ENCODE measurements at regions not wholly inside any gene's neighbourhood (a gene's known extent, or its start where the extent isn't known, plus 50 kb on each side); places are given as distances from the start of the nearest gene placed in this dataset.
"Not testable (repeated sequence)": the region's sequence is repeated elsewhere in the genome, so short reads cannot be mapped to it uniquely, and the experiment has no call there.

DNA sequence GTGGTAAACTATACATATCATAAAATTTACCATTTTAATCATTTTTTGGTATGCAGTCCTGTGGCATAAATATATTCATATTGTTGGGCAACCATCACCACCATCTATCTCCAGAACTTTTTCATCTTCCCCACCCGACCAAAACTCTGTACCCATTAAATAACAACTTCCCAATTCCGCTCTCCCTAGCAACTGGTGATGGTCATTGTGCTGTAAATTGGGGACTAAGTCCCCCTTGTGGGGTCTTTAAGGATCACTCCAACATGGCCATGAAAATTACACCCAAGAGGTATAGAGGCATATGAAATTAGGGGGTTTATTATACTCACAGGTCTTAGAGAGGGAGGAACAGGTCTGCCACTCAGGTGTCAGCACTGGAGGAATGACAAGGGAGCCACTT, 57.4 kb upstream of the NKD1 start:
- ATAC-seq, result no peak
- no peaks in the 10 kb centered on the region for H3K9me3 ChIP-seq
- H3K27me3 ChIP-seq, result no peaks in the 10 kb centered on the region
- no peak for DNase-seq
- FAIRE-seq, result no peak
- TF ChIP-seq, protein P1, sequence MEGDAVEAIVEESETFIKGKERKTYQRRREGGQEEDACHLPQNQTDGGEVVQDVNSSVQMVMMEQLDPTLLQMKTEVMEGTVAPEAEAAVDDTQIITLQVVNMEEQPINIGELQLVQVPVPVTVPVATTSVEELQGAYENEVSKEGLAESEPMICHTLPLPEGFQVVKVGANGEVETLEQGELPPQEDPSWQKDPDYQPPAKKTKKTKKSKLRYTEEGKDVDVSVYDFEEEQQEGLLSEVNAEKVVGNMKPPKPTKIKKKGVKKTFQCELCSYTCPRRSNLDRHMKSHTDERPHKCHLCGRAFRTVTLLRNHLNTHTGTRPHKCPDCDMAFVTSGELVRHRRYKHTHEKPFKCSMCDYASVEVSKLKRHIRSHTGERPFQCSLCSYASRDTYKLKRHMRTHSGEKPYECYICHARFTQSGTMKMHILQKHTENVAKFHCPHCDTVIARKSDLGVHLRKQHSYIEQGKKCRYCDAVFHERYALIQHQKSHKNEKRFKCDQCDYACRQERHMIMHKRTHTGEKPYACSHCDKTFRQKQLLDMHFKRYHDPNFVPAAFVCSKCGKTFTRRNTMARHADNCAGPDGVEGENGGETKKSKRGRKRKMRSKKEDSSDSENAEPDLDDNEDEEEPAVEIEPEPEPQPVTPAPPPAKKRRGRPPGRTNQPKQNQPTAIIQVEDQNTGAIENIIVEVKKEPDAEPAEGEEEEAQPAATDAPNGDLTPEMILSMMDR (IDR thresholded peaks at IDR 0.05), result no peak
- 90 to 95% methylated on average over 2 of the region's 2 CpGs for WGBS, 2 donors
- intact Hi-C loops (cut with DNase I), result no loop called here
- H3K4me1 ChIP-seq, result no peaks in the 10 kb centered on the region
- no peak overlapping the region for H3K4me3 ChIP-seq
- H3K36me3 ChIP-seq, result no peaks in the 10 kb centered on the region
- no peak overlapping the region for H3K27ac ChIP-seq

DNA sequence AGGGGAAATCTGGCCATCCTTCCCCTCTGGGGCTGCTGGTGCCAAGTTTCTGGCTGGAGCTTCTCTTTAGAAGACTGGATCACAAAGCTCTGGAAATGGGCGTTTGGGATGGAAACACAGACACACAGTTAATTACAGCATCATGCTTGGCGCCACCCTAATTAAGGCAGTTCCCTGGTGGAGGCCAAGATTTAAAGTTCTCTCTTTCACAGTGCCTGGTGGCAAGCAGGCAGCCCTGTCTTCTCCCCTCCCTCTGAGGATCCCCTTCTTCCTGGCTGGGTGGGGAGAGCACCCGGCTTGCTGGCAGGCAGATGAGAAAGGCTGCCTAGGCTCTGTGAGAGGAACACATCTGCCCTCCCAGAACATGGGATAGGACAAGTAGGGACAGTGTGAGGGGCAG, 59.0 kb upstream of the NKD1 start:
- FAIRE-seq, result no peak
- Histone ChIP-seq H3K4me1 (no peaks in the 10 kb centered on the region), H3K27ac (no peak overlapping the region), H3K36me3 (no peaks in the 10 kb centered on the region), H3K9me3 (no peaks in the 10 kb centered on the region), H3K4me3 (no peak overlapping the region), H3K27me3 (no peaks in the 10 kb centered on the region)
- intact Hi-C loops (cut with DNase I), result no loop called here
- no peak for ATAC-seq
- DNase-seq, result no peak
- TF ChIP-seq, protein P1 (IDR thresholded peaks at IDR 0.05), result no peak
- WGBS, 2 donors, result 66 to 91% methylated on average over 3 of the region's 3 CpGs

DNA sequence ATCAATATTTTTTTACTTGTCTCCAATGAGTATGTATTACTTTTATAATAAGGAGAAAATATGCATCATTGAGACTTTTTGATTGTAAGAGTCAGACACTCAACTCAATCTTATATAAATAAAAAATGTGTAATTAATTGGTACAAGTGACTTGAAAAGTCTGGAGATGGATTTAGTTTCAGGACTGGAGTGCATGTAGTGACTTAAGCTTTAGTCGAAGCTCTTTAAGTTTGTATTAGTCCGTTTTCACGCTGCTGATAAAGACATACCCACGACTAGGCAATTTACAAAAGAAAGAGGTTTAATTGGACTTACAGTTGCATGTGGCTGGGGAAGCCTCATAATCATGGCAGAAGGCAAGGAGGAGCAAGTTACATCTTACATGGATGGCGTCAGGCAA, 60.7 kb upstream of the NKD1 start:
- intact Hi-C loops (cut with DNase I), result no loop called here
- no peaks in the 10 kb centered on the region for H3K9me3 ChIP-seq
- no peaks in the 10 kb centered on the region for H3K4me1 ChIP-seq
- ATAC-seq (no peak), FAIRE-seq (no peak), DNase-seq (no peak)
- TF ChIP-seq, protein P1 (IDR thresholded peaks at IDR 0.05), result no peak
- no peak overlapping the region for H3K27ac ChIP-seq
- H3K4me3 ChIP-seq, result no peak overlapping the region
- 76 to 78% methylated on average over 5 of the region's 5 CpGs for WGBS, 2 donors
- H3K27me3 ChIP-seq, result no peaks in the 10 kb centered on the region
- H3K36me3 ChIP-seq, result no peaks in the 10 kb centered on the region

DNA sequence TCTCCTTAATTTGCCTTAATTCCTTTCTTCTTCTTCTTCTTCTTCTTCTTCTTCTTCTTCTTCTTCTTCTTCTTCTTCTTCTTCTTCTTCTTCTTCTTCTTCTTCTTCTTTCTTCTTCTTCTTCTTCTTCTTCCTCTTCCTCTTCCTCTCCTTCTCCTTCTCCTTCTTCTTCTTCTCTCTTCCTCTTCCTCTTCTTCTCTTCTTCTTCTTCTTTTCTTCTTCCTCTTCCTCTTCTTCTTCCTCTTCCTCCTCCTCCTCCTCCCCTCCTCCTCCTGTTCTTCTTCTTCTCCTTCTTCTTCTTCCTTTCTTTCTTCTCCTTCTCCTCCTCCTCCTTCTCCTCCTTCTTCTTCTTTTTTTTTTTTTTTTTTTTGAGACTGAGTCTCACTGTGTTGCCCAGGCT, 62.0 kb upstream of the NKD1 start:
- FAIRE-seq; H3K4me1 ChIP-seq; H3K27me3 ChIP-seq; intact Hi-C loops (cut with DNase I); H3K36me3 ChIP-seq; DNase-seq; H3K9me3 ChIP-seq; H3K4me3 ChIP-seq; ATAC-seq; H3K27ac ChIP-seq: not testable (repeated sequence)

DNA sequence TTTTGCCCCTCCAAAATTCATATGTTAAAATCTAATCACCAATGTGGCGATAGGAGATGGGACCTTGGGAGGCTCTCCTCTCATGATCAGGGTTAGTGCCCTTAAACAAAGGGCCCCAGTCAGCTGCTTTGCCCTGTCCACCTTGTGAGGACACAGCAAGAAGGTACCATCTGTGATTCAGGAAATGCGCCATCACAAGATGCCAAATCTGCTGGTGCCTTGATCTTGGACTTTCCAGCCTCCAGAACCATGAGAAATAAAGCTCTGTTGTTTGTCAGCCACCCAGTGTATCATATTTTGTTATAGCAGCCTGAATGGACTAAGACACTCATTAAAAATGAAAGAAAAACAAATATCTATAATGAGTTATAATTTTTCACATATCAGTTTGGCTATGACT, 63.0 kb upstream of the NKD1 start:
- no peak for ATAC-seq
- H3K36me3 ChIP-seq, result no peaks in the 10 kb centered on the region
- DNase-seq, result no peak
- 89 to 95% methylated on average over 2 of the region's 2 CpGs for WGBS, 2 donors
- H3K9me3 ChIP-seq, result no peaks in the 10 kb centered on the region
- intact Hi-C loops (cut with DNase I), result no loop called here
- FAIRE-seq, result no peak
- H3K27me3 ChIP-seq, result no peaks in the 10 kb centered on the region
- H3K4me3 ChIP-seq, result no peak overlapping the region
- TF ChIP-seq, protein P1 (IDR thresholded peaks at IDR 0.05), result no peak
- H3K4me1 ChIP-seq, result no peaks in the 10 kb centered on the region
- H3K27ac ChIP-seq, result no peak overlapping the region

DNA sequence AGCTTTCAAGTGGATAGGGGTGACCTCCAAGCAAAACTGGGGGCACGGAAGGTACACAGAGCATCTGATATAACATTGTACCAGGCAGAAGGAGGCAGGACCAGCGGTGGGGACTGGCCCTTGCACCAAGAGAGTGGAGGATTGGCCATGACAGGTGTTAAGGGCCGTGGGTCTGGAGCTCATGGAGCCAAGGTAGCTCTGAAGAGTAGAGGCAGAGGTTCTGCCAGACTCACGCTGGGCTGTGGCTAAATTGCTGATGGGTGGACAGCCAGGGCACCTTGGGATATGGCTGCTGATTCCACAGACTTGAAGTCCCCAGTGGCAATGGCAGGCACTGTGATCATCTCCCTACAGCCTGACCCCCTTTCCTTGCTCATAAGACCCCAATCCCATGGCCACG, 65.9 kb upstream of the NKD1 start:
- 73 to 87% methylated on average over 5 of the region's 5 CpGs for WGBS, 2 donors
- no peak for FAIRE-seq
- TF ChIP-seq, protein P1 (IDR thresholded peaks at IDR 0.05), result no peak
- Histone ChIP-seq H3K4me3 (no peak overlapping the region), H3K27ac (no peak overlapping the region), H3K27me3 (no peaks in the 10 kb centered on the region), H3K36me3 (no peaks in the 10 kb centered on the region), H3K4me1 (no peaks in the 10 kb centered on the region), H3K9me3 (no peaks in the 10 kb centered on the region)
- intact Hi-C loops (cut with DNase I), result no loop called here
- ATAC-seq, result no peak
- no peak for DNase-seq

Data from pancreas (tissue), 10 donors.